Breast epithelium (tissue), 4 donors: ENCODE measurements at regions not wholly inside any gene's neighbourhood (a gene's known extent, or its start where the extent isn't known, plus 50 kb on each side); places are given as distances from the start of the nearest gene placed in this dataset.
A peak's percentile ranks its signal among the peaks of the same experiment; 100 is the strongest.

Source experiments
- DNase-seq, 2 donors: peaks; one replicate each; pipeline ENCODE4 v3.0.0-alpha.2; 2019; ENCODE audit warnings: low spot score in 2 of 2
- H3K27ac ChIP-seq, 2 donors: fragments of 200-600 bp; sonication (generic) in 1 of 2; one replicate each; pipeline ENCODE4 v1.5.1; 2016 to 2019; ENCODE audit warnings: mild to moderate bottlenecking in 1 of 2
- H3K27me3 ChIP-seq, 2 donors: fragments of 200-600 bp; sonication (generic) in 1 of 2; one replicate each; pipeline versions ENCODE4 v1.5.1 to v1.6.0; 2017 to 2019; ENCODE audit warnings: control low read depth in 1 of 2, mild to moderate bottlenecking in 1 of 2
- H3K36me3 ChIP-seq: fragments of 200-600 bp; one replicate; pipeline ENCODE4 v1.5.1; 2019
- H3K4me1 ChIP-seq, 2 donors: fragments of 200-600 bp; sonication (generic); one replicate each; pipeline ENCODE4 v1.5.1; 2016 to 2019; ENCODE audit warnings: control low read depth in 1 of 2
- H3K4me3 ChIP-seq, 3 donors: fragments of 200-600 bp; sonication (generic); 1 replicate in 2 of 3; 2 replicates in 1 of 3; pipeline ENCODE4 v1.5.1; 2016 to 2019; ENCODE audit warnings: mild to moderate bottlenecking in 3 of 3, moderate library complexity in 2 of 3
- H3K9me3 ChIP-seq, 2 donors: fragments of 200-600 bp; sonication (generic) in 1 of 2; one replicate each; pipeline ENCODE4 v1.5.1; 2016 to 2019; ENCODE audit warnings: control low read depth in 1 of 2
- POLR2A ChIP-seq: fragments of 450-650 bp; IDR thresholded peaks from one replicate; pipeline ENCODE4 v1.6.1; 2016; ENCODE audit warnings: antibody characterized with exemption, mild to moderate bottlenecking, moderate library complexity
- POLR2AphosphoS5 ChIP-seq, 3 donors: sonication (generic); formaldehyde crosslinking; IDR thresholded peaks; one replicate each; pipeline ENCODE4 v1.6.1; 2017; ENCODE audit warnings: antibody characterized with exemption in 3 of 3
- intact Hi-C: fragments of 100-400 bp; cut with DNase I; formaldehyde crosslinking; loops from one replicate; pipeline ENCODE4 v1.15.1; 2023; ENCODE audit warnings: low total_unique reads
- TF ChIP-seq, protein P1 (sequence below), 3 donors: fragments of 450-650 bp; IDR thresholded peaks; one replicate each; pipeline ENCODE4 v1.5.1; 2016 to 2017; ENCODE audit warnings: antibody characterized with exemption in 3 of 3, mild to moderate bottlenecking in 3 of 3, moderate library complexity in 3 of 3

DNA sequence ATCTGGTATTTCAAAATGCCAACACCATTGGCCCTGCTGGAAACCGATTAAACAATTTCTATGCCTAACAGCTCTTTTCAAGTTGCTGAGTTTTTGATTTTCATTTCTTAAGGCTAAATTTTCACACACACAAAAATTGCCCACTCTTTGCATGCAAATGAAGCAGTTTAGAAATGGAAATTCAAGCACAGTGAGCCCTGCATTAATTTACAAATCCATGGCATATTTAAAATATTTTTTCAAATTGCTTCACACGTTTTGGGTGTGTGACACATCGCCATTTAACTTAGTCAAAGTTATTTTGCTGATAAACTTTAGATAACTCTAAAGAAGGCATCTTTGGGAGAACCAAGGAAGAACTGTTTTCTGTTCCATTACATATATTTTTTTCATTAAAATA is 184.8 kb downstream of the TXNL1 start:
- Histone ChIP-seq H3K4me3 (no peak overlapping the region), H3K27ac (no peak overlapping the region), H3K9me3 (no peaks in the 10 kb centered on the region), H3K4me1 (no peaks in the 10 kb centered on the region), H3K36me3 (no peaks in the 10 kb centered on the region), H3K27me3 (no peaks in the 10 kb centered on the region)
- DNase-seq, result no peak
- TF ChIP-seq, protein P1, sequence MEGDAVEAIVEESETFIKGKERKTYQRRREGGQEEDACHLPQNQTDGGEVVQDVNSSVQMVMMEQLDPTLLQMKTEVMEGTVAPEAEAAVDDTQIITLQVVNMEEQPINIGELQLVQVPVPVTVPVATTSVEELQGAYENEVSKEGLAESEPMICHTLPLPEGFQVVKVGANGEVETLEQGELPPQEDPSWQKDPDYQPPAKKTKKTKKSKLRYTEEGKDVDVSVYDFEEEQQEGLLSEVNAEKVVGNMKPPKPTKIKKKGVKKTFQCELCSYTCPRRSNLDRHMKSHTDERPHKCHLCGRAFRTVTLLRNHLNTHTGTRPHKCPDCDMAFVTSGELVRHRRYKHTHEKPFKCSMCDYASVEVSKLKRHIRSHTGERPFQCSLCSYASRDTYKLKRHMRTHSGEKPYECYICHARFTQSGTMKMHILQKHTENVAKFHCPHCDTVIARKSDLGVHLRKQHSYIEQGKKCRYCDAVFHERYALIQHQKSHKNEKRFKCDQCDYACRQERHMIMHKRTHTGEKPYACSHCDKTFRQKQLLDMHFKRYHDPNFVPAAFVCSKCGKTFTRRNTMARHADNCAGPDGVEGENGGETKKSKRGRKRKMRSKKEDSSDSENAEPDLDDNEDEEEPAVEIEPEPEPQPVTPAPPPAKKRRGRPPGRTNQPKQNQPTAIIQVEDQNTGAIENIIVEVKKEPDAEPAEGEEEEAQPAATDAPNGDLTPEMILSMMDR (IDR thresholded peaks at IDR 0.05), result no peak
- intact Hi-C loops, result no loop called here

DNA sequence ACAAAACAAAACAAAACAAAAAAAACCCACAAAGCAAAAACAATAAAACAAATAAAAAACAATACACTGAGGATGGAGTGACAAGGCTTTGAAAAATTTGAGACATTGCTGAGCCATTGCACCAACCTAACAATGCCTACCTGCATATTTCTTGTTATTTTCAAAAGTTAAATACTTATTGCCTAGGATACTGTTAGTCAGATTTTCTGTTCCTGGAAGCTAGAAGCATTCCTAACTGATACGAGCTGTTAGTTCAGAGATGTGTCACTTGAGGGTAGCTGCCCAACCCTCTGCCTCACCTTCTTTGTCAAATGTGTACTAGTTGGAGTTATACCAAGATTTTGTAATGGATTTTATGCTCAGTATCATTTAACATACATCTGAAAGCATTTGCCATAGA is 187.2 kb downstream of the TXNL1 start:
- Histone ChIP-seq H3K27ac (no peak overlapping the region), H3K4me1 (no peaks in the 10 kb centered on the region), H3K27me3 (no peaks in the 10 kb centered on the region), H3K36me3 (no peaks in the 10 kb centered on the region), H3K4me3 (no peak overlapping the region), H3K9me3 (no peaks in the 10 kb centered on the region)
- DNase-seq, result no peak
- no peak for TF ChIP-seq POLR2A
- TF ChIP-seq, protein P1 (IDR thresholded peaks at IDR 0.05), result no peak
- no peak for TF ChIP-seq POLR2AphosphoS5 (IDR thresholded peaks at IDR 0.05)
- intact Hi-C loops, result no loop called here

DNA sequence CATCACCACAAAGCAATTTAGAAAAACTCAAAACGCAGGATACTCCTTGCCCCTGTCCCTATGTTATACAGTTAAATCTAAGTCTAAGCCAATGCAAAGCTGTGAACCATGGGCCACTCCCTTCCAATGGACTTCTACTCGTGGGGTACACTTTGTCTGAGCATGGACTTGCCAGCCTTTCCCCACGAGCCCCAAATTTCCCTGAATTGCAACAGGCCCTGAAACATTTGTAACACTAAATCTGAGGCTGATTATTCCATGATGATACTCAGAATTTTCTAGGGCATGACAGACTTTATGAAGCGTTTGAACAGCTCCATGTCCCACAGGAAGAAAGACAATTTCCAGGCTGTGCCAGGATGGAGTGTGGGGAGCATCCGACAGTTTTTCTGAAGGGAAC is 189.6 kb downstream of the TXNL1 start:
- H3K4me1 ChIP-seq, result no peaks in the 10 kb centered on the region
- H3K9me3 ChIP-seq, result no peaks in the 10 kb centered on the region
- DNase-seq, result no peak

DNA sequence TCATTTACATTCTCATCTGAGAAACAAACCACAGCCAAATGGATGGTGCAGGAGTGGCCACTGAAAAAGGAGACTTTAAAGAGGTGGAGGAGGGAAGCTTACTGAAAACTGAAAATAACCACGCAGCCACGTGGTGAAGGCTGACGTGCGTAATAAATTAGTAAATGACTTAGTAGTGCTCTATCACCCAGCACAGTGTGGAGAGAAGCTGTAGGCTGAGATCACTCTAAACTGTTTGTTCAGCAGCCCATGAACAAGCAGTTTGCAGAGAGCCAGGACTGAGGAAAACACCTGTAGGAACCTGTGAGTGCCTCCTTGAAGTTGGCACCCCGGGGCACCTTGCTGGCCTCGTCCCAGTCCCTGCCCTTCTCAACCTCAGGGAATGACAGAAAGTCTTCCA is 193.0 kb downstream of the TXNL1 start:
- no peaks in the 10 kb centered on the region for H3K4me1 ChIP-seq
- H3K4me3 ChIP-seq, result no peak overlapping the region
- intact Hi-C loops, result no loop called here
- TF ChIP-seq, protein P1 (IDR thresholded peaks at IDR 0.05), result no peak
- no peak for TF ChIP-seq POLR2A
- TF ChIP-seq POLR2AphosphoS5 (IDR thresholded peaks at IDR 0.05), result no peak
- no peaks in the 10 kb centered on the region for H3K27me3 ChIP-seq
- no peak for DNase-seq
- no peaks in the 10 kb centered on the region for H3K9me3 ChIP-seq
- no peak overlapping the region for H3K27ac ChIP-seq
- no peaks in the 10 kb centered on the region for H3K36me3 ChIP-seq

More for the DNA sequence above, 189.6 kb downstream of the TXNL1 start:
- Histone ChIP-seq H3K36me3 (no peaks in the 10 kb centered on the region), H3K27ac (peak overlapping the region in 1 of 2 donors; percentile 7), H3K27me3 (no peaks in the 10 kb centered on the region), H3K4me3 (no peak overlapping the region)
- intact Hi-C loops, result no loop called here
- TF ChIP-seq, protein P1 (IDR thresholded peaks at IDR 0.05), result no peak
- TF ChIP-seq POLR2A, result no peak
- TF ChIP-seq POLR2AphosphoS5 (IDR thresholded peaks at IDR 0.05), result no peak

DNA sequence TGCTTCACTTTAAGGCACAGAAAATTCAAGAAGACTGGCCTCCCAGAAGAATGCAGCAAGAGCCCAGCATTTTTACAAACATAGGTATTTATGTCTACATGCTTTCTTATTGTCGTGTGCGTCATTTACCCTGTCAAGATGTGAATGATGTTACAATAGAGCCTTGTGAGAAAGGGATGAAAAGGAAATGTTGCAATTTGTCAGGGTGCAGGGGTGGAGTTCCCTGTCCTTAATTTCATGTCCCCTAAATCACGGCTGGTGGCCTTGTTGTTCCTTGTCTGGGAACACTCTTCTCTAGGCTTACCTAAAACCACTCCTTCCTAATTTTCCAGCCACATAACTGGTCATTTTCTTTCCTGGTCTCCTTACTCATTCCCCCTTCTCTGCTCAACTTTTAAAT is 194.2 kb downstream of the TXNL1 start:
- no peaks in the 10 kb centered on the region for H3K4me1 ChIP-seq
- no peaks in the 10 kb centered on the region for H3K9me3 ChIP-seq
- no peak overlapping the region for H3K4me3 ChIP-seq
- intact Hi-C loops, result no loop called here
- H3K27me3 ChIP-seq, result no peaks in the 10 kb centered on the region
- H3K27ac ChIP-seq, result no peak overlapping the region
- no peak for DNase-seq
- no peaks in the 10 kb centered on the region for H3K36me3 ChIP-seq
- TF ChIP-seq, protein P1 (IDR thresholded peaks at IDR 0.05), result no peak
- TF ChIP-seq POLR2A, result no peak
- TF ChIP-seq POLR2AphosphoS5 (IDR thresholded peaks at IDR 0.05), result no peak
